GM18511 (cell line): ENCODE measurements at regions not wholly inside any gene's neighbourhood (a gene's known extent, or its start where the extent isn't known, plus 50 kb on each side); places are given as distances from the start of the nearest gene placed in this dataset.

Experiments used
- ATAC-seq: cut with Tn5 transposase; IDR thresholded peaks from one replicate; pipeline ENCODE4 v1.9.1; 2021; ENCODE audit warnings: mild to moderate bottlenecking, moderate library complexity; ENCODE audit not compliant: unreplicated experiment

DNA sequence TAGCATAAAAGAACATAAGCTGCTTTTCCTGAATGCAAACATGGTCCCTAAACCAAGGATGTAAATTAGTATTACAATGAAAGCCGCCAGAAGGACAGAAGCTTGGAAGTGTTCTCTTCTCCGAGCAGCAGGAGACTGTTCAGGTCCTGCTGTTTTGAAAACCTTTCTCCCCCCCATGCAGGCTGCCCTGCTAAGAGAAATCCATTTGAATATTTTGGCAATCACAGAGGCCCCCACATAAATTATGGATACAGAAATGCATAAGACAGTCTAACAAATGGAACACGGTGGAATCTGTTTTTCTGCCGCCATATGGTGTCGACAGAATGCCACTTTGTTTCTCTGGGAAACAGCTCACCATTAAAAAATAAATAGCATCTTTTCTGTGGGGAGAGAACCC lies 600.4 kb upstream of the KLHL29 start:
- no peak for ATAC-seq

DNA sequence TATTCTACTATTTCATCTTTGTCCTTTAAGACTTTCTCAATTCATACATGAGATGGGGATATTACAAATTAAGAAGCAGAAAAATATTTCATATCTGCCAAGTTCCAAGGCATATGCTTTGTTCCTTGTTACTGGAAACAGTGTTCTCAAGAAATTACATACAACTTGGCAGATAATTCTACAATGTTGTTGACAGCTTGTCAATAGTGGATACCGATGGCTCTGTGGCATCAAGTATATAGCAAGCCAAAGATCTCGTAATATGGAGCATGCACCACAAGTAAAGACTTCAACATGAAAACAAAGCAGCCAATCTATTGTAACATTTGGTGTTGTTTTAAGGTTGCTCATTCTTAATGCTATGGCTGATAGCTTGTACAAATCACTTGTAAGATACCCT lies 598.2 kb upstream of the KLHL29 start:
- no peak for ATAC-seq

DNA sequence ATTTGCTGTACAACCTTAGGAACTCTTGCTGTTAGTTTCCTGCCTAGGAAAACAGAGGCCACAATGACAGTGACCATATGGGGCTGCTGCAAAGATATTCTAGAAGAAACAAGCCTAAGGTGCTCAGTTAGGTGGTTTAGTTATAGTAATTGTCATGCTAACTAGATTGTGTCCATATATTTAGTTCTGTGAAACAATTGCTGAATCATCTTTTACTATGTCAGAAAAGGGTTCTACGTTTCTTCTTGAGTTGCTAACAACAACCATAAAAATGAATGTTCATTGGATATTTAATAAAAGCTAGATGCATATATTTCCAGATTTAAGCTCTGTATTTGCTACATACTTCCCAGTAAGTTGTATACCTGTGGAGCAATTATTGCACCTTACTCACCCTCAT lies 597.2 kb upstream of the KLHL29 start:
- no peak for ATAC-seq

GRCh38 chr2:22788749-22789327 lies 596.1 kb upstream of the KLHL29 start:
- ATAC-seq: no peak

DNA sequence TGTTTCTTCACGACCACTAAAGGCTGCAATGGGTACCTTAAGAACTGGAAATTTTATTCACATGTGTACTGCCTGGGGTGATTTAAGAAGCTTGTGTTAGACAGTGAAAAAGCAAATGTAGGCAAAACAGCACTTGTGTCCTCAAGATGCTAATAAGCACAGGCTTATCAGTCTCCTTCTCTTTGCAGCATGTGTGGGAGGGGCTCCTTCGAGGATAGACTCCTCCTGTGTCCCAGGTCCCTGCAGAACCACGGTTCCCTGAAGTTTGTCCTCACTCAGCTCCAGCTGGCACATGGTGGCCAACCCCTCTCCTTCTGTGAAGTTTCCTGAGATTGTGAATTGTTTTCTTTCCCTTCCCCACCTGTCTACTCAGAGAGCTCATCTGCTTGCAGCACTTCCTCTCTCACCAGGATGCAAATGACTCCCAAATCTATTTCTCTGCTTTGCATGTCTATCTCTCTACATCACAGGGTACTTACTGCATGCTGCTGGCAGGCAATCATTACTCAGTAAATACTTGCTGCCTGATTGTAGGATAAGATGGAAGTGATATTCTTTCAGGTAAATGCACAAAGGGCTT lies 589.6 kb upstream of the KLHL29 start:
- no peak for ATAC-seq

DNA sequence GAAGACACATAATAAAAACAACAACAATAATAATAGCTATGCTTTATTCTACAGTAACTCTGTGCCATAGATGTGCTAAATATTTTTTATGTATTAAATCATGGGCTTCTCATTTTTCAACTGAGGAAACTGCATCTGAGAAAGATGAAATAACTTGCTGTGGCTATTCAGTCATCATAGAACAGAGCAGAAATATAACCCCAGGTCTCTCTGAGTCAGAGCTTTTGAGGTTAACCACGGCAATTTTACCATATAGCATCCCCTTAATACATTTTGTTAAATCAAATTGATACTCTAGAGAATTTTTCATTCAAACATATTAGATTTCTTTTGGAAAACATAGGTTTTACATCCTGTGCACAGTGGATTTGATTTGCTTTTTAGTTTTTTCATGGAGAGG lies 586.6 kb upstream of the KLHL29 start:
- no peak for ATAC-seq

GRCh38 chr2:22800412-22800811 lies 584.6 kb upstream of the KLHL29 start:
- ATAC-seq: no peak

GRCh38 chr2:22801071-22801470 lies 583.9 kb upstream of the KLHL29 start:
- no peak for ATAC-seq

DNA sequence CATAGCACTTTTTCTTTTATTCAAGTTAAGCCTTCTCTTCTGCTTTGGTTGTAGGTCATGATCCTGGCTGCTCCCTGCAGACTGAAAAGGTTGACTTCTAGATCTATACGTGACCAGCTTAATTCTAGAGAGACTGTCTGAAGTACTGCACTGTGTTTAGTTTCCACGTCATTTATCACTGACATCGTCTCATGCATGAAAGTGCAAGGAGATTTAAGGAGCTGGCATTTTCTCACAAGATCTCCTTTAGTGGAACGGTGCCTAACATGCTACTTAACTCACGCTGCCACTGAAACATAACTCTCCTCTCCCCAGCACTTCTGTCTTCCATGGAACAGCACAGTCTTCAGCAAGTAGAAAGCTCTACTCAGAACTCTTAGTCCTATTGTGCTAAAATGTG lies 583.0 kb upstream of the KLHL29 start:
- ATAC-seq: no peak

DNA sequence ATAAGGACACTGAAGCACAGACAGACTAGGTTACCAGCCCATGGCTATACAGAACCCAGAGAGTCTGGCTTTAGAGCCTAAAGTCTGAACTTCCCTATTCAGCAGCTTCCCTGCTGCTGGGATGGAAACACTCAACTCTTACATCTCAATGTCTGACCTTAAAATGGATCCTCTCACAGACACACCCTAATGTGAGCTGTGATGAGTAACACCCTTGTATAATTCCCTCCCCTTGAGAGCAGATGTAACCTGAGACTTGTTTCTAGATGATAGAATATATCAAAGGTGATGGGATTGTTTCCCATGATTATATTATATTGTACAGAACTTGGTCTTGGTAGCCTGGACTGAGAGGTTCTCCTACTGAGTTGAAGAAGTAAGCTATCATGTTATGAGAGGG lies 577.1 kb upstream of the KLHL29 start:
- no peak for ATAC-seq

DNA sequence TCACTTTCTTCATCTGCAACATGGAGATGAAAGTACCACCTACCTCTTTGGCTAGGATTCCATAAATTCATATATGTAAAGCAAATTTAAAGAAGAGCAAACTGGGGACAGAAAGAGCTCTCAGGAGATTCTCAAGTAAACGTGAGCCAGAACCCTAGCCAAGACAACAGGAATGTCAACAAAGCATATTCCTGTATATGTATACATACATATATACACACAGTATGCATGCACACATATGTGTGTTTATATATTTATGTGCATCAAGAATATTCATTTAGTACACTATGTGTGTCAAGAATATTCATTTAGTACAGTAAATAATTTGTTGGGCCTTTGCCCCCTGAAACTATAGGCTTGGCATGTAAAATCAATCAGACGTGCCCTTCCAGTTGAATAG lies 574.4 kb upstream of the KLHL29 start:
- ATAC-seq: no peak

GRCh38 chr2:22812065-22812680 lies 572.8 kb upstream of the KLHL29 start:
- ATAC-seq: no peak

DNA sequence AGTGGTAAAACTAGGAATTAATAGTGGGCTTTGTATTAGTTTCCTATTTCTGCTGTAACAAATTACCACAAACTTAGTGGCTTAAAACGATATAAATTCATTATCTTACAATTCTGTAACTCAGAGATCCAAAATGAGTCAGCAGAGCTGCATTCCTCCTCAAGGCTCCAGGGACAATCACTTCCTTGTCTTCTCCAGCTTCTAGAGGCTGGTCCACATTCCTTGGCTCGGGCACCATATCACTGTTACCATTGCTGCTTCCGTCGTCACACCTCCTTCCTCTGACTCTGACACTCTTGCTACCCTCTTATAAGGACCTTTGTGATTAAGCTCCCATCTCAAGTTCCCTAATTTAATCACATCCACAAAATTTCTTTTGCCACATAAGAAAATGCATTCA lies 567.8 kb upstream of the KLHL29 start:
- no peak for ATAC-seq

DNA sequence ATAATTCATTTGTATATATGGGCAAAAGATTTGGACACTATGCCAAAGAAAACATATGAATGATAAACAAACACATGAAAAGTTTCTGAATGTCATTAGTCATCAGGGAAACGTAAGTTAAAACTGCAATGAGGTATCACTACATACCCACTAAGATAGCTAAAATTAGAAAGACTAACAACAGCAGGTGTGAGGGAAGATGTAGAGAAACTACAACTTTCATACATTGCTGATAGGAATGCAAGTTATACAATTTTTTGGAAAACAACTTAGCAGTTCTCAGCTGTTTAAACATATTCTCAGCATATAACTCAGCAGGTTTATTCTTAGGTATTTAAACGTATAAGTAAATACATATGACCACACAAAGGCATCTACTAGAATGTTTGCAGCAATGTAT lies 563.5 kb upstream of the KLHL29 start:
- ATAC-seq: no peak

DNA sequence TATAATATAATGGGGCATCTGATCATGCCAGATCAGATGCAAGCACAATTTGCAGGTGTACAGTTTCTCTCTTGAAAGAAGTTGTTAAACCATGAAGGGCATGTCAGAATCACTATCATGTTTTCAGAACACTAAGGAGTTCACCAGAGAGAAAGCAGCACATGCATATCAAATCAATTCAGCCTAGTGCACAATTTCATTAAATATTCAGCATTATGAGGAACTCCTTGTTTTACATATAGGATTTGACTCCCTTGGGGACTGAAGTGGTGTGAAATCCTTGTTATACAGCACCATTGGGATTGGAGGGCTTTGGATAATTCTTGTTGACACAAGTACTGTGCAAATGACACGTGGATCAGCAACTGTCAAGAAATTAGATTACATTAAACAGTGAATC lies 562.1 kb upstream of the KLHL29 start:
- no peak for ATAC-seq

- no peak for ATAC-seq
Observed at GRCh38 chr2:22824618-22825017, 560.4 kb upstream of the KLHL29 start.

DNA sequence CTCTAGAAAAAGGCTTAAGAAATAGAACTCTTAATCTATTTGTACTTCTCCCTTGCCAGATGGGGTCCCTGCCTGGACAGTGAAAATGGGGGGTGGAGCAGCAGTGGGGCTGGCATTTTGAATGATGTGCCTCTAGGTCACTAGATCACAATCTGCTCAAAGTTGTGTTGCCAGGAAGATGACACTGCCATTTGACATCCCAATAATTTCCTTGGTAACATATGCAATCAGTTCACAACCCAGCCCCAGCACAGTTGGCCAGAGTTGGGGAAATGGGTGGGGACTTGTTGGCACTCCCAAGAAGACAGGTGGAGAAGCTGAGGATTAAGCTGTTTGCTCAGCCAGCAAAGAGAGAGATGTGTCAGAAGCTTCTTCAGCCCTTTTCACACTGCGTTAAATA lies 558.3 kb upstream of the KLHL29 start:
- ATAC-seq: no peak

GRCh38 chr2:22829791-22830190 lies 555.2 kb upstream of the KLHL29 start:
- no peak for ATAC-seq

DNA sequence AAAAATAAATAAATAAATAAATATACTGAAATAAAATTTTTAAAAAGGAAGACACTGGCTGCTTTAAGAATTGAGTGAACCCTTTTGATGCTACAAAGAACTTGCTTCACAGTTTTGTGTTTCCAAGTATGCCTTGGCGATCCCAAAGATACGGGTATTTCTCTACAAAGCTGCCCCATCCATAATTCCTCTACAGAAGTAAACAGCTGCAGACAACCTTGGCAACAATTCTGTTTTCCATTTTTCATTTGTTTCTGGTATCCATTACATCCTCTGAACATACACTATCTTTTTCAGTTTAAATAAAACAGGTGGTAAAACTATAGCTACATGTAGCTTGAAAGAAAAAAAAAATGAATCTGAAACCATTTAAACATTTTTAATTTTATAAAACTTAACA lies 552.8 kb upstream of the KLHL29 start:
- ATAC-seq: no peak

- ATAC-seq: no peak
Observed at GRCh38 chr2:22838461-22838860, 546.5 kb upstream of the KLHL29 start.

- no peak for ATAC-seq
Observed at GRCh38 chr2:22842205-22842869, 542.6 kb upstream of the KLHL29 start.

GRCh38 chr2:22843919-22844537 lies 541.0 kb upstream of the KLHL29 start:
- no peak for ATAC-seq
